ENCODE measurements at regions not wholly inside any gene's neighbourhood (a gene's known extent, or its start where the extent isn't known, plus 50 kb on each side); places are given as distances from the start of the nearest gene placed in this dataset.

DNA sequence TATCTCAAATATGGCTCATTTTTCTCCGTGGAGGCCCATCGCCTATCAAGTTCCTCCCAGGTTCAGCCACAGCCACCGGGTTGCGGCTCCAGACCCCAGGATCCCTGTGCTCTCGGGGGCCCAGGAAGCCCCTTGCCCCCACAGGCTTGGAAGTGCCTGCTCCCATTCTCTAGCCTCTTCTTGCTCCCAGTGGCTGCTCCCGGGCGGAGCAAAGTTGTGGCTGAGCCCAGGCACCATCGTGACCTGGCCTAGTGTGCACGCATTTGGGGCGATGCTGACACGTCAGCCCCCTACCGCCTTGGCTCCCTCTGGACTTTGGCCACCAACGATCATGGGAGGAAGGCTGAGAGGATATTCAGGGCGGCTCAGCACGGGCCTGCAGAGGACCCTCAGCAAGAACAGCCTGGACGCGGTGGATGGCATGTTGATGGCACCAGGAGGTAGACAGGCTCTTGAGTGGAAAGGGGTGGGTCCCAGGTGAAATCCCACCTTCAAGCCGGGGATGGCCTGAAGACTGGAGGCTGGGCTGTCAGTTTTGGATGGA is 419.4 kb upstream of the AGA start:
- Histone ChIP-seq H3K4me1 (ENCODE audit: control insufficient read depth in 1 of 2, extremely low read depth in 1 of 2, insufficient read depth in 2 of 2, low read length in 2 of 2) (no peaks in the 10 kb centered on the region), H3K36me3 (ENCODE audit: control insufficient read depth in 2 of 2, extremely low read depth in 1 of 2, insufficient read depth in 1 of 2, low read length in 1 of 2) (no peaks in the 10 kb centered on the region), H3K27ac (ENCODE audit: low read length) (no peak overlapping the region), H3K4me3 (ENCODE audit: control insufficient read depth in 1 of 2, extremely low read depth in 1 of 2, low read length in 1 of 2) (no peak overlapping the region), H3K27me3 (replicated peaks in 1 of 2; ENCODE audit: control insufficient read depth in 2 of 2, extremely low read depth in 1 of 2, insufficient read depth in 2 of 2, low read length in 1 of 2) (no peaks in the 10 kb centered on the region), H3K9me3 (no peaks in the 10 kb centered on the region)
- POLR2A ChIA-PET: no interaction called here
- Mint-ChIP-seq H3K4me3 (no peak overlapping the region), H3K4me1 (no peaks in the 10 kb centered on the region), H3K9me3 (peaks cover 0 to 9% (median 0%) of the 10 kb centered on the region in 3 donors), H3K27me3 (no peaks in the 10 kb centered on the region), H3K36me3 (no peaks in the 10 kb centered on the region), H3K27ac (no peak overlapping the region)
- ATAC-seq (replicated peaks in 1 of 4) (no peak), DNase-seq (no peak)
- WGBS (ENCODE audit: insufficient coverage): 89% methylated on average over 18 of the region's 18 CpGs
- CTCF ChIA-PET: no interaction called here

- WGBS (ENCODE audit: insufficient coverage): 90% methylated on average over 14 of the region's 19 CpGs
- Mint-ChIP-seq H3K9me3 (peaks cover 0 to 9% (median 0%) of the 10 kb centered on the region in 3 donors), H3K36me3 (no peaks in the 10 kb centered on the region), H3K4me3 (no peak overlapping the region), H3K4me1 (no peaks in the 10 kb centered on the region), H3K27ac (no peak overlapping the region), H3K27me3 (no peaks in the 10 kb centered on the region)
- Histone ChIP-seq H3K4me3 (ENCODE audit: control insufficient read depth in 1 of 2, extremely low read depth in 1 of 2, low read length in 1 of 2) (no peak overlapping the region), H3K9me3 (no peaks in the 10 kb centered on the region), H3K27ac (ENCODE audit: low read length) (no peak overlapping the region), H3K36me3 (ENCODE audit: control insufficient read depth in 2 of 2, extremely low read depth in 1 of 2, insufficient read depth in 1 of 2, low read length in 1 of 2) (no peaks in the 10 kb centered on the region), H3K27me3 (replicated peaks in 1 of 2; ENCODE audit: control insufficient read depth in 2 of 2, extremely low read depth in 1 of 2, insufficient read depth in 2 of 2, low read length in 1 of 2) (no peaks in the 10 kb centered on the region), H3K4me1 (ENCODE audit: control insufficient read depth in 1 of 2, extremely low read depth in 1 of 2, insufficient read depth in 2 of 2, low read length in 2 of 2) (no peaks in the 10 kb centered on the region)
- no peak for DNase-seq
- no peak for ATAC-seq (replicated peaks in 1 of 4)
- CTCF ChIA-PET: no interaction called here
- POLR2A ChIA-PET: no interaction called here
Measured at GRCh38 chr4:177862541-177863176, 420.4 kb upstream of the AGA start.

DNA sequence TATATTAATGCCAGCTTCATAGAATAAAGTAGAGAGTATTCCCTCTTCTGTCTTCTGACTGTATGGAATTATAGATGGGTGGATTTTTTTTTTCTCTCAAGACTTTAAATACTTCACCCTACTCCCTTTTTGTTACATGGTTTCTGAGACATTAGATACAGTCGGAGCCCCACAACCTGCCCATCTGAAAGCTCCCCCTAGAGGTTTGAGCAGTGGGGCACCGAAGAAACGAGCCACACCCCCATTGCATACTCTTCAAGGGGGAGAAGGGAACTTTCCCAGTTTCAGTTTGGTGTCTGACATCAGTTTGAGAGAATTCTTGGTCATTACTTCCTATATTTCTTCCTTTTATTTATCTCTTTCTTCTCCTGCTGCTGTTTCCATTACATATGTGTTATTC is 437.6 kb upstream of the AGA start:
- ChIA-PET POLR2A (no interaction called here), CTCF (no interaction called here)
- no peaks in the 10 kb centered on the region for H3K4me1 Mint-ChIP-seq
- no peaks in the 10 kb centered on the region for H3K4me1 ChIP-seq (ENCODE audit: control insufficient read depth in 1 of 2, extremely low read depth in 1 of 2, insufficient read depth in 2 of 2, low read length in 2 of 2)
- H3K27ac Mint-ChIP-seq: no peak overlapping the region
- no peak overlapping the region for H3K27ac ChIP-seq (ENCODE audit: low read length)
- H3K4me3 Mint-ChIP-seq: no peak overlapping the region
- no peaks in the 10 kb centered on the region for H3K27me3 ChIP-seq (replicated peaks in 1 of 2; ENCODE audit: control insufficient read depth in 2 of 2, extremely low read depth in 1 of 2, insufficient read depth in 2 of 2, low read length in 1 of 2)
- WGBS (ENCODE audit: insufficient coverage): no CpG with 5 or more reads among the region's 3 CpGs
- H3K9me3 Mint-ChIP-seq: peaks cover 0 to 3% (median 0%) of the 10 kb centered on the region in 3 donors
- no peak for DNase-seq
- no peaks in the 10 kb centered on the region for H3K36me3 ChIP-seq (ENCODE audit: control insufficient read depth in 2 of 2, extremely low read depth in 1 of 2, insufficient read depth in 1 of 2, low read length in 1 of 2)
- no peaks in the 10 kb centered on the region for H3K36me3 Mint-ChIP-seq
- no peak overlapping the region for H3K4me3 ChIP-seq (ENCODE audit: control insufficient read depth in 1 of 2, extremely low read depth in 1 of 2, low read length in 1 of 2)
- H3K27me3 Mint-ChIP-seq: peaks cover 0 to 1% of the 10 kb centered on the region in 2 donors
- ATAC-seq (replicated peaks in 1 of 4): no peak
- no peaks in the 10 kb centered on the region for H3K9me3 ChIP-seq

GRCh38 chr4:177895136-177895535 is 452.9 kb upstream of the AGA start:
- no peak overlapping the region for H3K4me3 Mint-ChIP-seq

GRCh38 chr4:177901786-177902185 is 459.5 kb upstream of the AGA start:
- no peak overlapping the region for H3K4me3 Mint-ChIP-seq

More at GRCh38 chr4:177895136-177895535, 452.9 kb upstream of the AGA start:
- H3K36me3 Mint-ChIP-seq: no peaks in the 10 kb centered on the region
- H3K27ac ChIP-seq (ENCODE audit: low read length): no peak overlapping the region
- no peak overlapping the region for H3K27ac Mint-ChIP-seq
- DNase-seq (no peak), ATAC-seq (replicated peaks in 1 of 4) (no peak)
- H3K36me3 ChIP-seq (ENCODE audit: control insufficient read depth in 2 of 2, extremely low read depth in 1 of 2, insufficient read depth in 1 of 2, low read length in 1 of 2): no peaks in the 10 kb centered on the region
- H3K9me3 ChIP-seq: no peaks in the 10 kb centered on the region
- ChIA-PET POLR2A (no interaction called here), CTCF (no interaction called here)
- no peaks in the 10 kb centered on the region for H3K4me1 ChIP-seq (ENCODE audit: control insufficient read depth in 1 of 2, extremely low read depth in 1 of 2, insufficient read depth in 2 of 2, low read length in 2 of 2)
- H3K9me3 Mint-ChIP-seq: peaks cover 0 to 7% (median 2%) of the 10 kb centered on the region in 3 donors
- H3K4me3 ChIP-seq (ENCODE audit: control insufficient read depth in 1 of 2, extremely low read depth in 1 of 2, low read length in 1 of 2): no peak overlapping the region
- H3K27me3 ChIP-seq (replicated peaks in 1 of 2; ENCODE audit: control insufficient read depth in 2 of 2, extremely low read depth in 1 of 2, insufficient read depth in 2 of 2, low read length in 1 of 2): no peaks in the 10 kb centered on the region
- no peaks in the 10 kb centered on the region for H3K27me3 Mint-ChIP-seq
- H3K4me1 Mint-ChIP-seq: no peaks in the 10 kb centered on the region

DNA sequence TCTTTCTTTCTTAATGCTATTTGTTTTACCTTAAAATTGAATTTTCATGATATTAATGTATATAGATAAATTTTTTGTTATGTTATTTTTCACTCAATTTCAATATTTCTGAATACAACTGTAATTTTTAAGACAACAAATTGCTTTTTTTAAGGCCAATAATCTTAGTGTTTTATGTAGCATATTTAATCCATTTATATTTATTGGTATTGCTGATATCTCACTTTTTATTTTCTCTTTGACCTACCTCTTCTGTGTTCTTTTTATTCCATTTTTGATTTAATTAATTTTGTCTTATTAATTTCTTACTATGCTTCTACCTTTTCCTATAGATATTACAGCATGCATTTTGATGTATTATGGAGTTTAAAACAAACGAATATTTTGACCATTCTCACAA is 460.1 kb upstream of the AGA start:
- Mint-ChIP-seq H3K4me3 (no peak overlapping the region), H3K9me3 (no peaks in the 10 kb centered on the region), H3K4me1 (no peaks in the 10 kb centered on the region), H3K36me3 (no peaks in the 10 kb centered on the region), H3K27me3 (no peaks in the 10 kb centered on the region), H3K27ac (no peak overlapping the region)
- CTCF ChIA-PET: no interaction called here
- Histone ChIP-seq H3K9me3 (no peaks in the 10 kb centered on the region), H3K4me3 (ENCODE audit: control insufficient read depth in 1 of 2, extremely low read depth in 1 of 2, low read length in 1 of 2) (no peak overlapping the region), H3K4me1 (ENCODE audit: control insufficient read depth in 1 of 2, extremely low read depth in 1 of 2, insufficient read depth in 2 of 2, low read length in 2 of 2) (no peaks in the 10 kb centered on the region), H3K27me3 (replicated peaks in 1 of 2; ENCODE audit: control insufficient read depth in 2 of 2, extremely low read depth in 1 of 2, insufficient read depth in 2 of 2, low read length in 1 of 2) (no peaks in the 10 kb centered on the region), H3K36me3 (ENCODE audit: control insufficient read depth in 2 of 2, extremely low read depth in 1 of 2, insufficient read depth in 1 of 2, low read length in 1 of 2) (no peaks in the 10 kb centered on the region), H3K27ac (ENCODE audit: low read length) (no peak overlapping the region)
- DNase-seq (no peak), ATAC-seq (replicated peaks in 1 of 4) (no peak)
- no CpG with 5 or more reads among the region's 1 CpG for WGBS (ENCODE audit: insufficient coverage)
- POLR2A ChIA-PET: no interaction called here

More at GRCh38 chr4:177901786-177902185, 459.5 kb upstream of the AGA start:
- H3K27ac Mint-ChIP-seq: no peak overlapping the region
- POLR2A ChIA-PET: interaction anchor here in 1 of 2 donors (0.6 kb wide), 1 partner anchor 1158 kb away, joined by 3 read pairs; no protein-coding TSS in a partner anchor
- no peaks in the 10 kb centered on the region for H3K36me3 Mint-ChIP-seq
- H3K9me3 Mint-ChIP-seq: no peaks in the 10 kb centered on the region
- DNase-seq (no peak), ATAC-seq (replicated peaks in 1 of 4) (no peak)
- H3K27ac ChIP-seq (ENCODE audit: low read length): no peak overlapping the region
- no peaks in the 10 kb centered on the region for H3K27me3 ChIP-seq (replicated peaks in 1 of 2; ENCODE audit: control insufficient read depth in 2 of 2, extremely low read depth in 1 of 2, insufficient read depth in 2 of 2, low read length in 1 of 2)
- no peaks in the 10 kb centered on the region for H3K36me3 ChIP-seq (ENCODE audit: control insufficient read depth in 2 of 2, extremely low read depth in 1 of 2, insufficient read depth in 1 of 2, low read length in 1 of 2)
- no peak overlapping the region for H3K4me3 ChIP-seq (ENCODE audit: control insufficient read depth in 1 of 2, extremely low read depth in 1 of 2, low read length in 1 of 2)
- no peaks in the 10 kb centered on the region for H3K4me1 ChIP-seq (ENCODE audit: control insufficient read depth in 1 of 2, extremely low read depth in 1 of 2, insufficient read depth in 2 of 2, low read length in 2 of 2)
- H3K9me3 ChIP-seq: no peaks in the 10 kb centered on the region
- no peaks in the 10 kb centered on the region for H3K27me3 Mint-ChIP-seq
- no peaks in the 10 kb centered on the region for H3K4me1 Mint-ChIP-seq
- CTCF ChIA-PET: no interaction called here
